ENCODE measurements at regions not wholly inside any gene's neighbourhood (a gene's known extent, or its start where the extent isn't known, plus 50 kb on each side); places are given as distances from the start of the nearest gene placed in this dataset.

GRCh38 chr20:48326868-48327267, 500.9 kb downstream of the PREX1 start:
- ChIA-PET POLR2A (no interaction called here), RAD21 (ENCODE audit: unreplicated experiment) (no interaction called here), CTCF (no interaction called here), SMC1A (ENCODE audit: uncharacterized antibody, unreplicated experiment) (no interaction called here)
- Histone ChIP-seq H3K36me3 (ENCODE audit: control insufficient read depth in 2 of 2, insufficient read depth in 2 of 2, low read length in 1 of 2) (no peaks in the 10 kb centered on the region), H3K9ac (ENCODE audit: control insufficient read depth, insufficient read depth, low read length) (no peak overlapping the region), H3K4me3 (no peak overlapping the region), H3K27me3 (replicated peaks in 1 of 2; ENCODE audit: control insufficient read depth in 2 of 2, insufficient read depth in 2 of 2, low read length in 1 of 2) (peaks cover 0 to 2% of the 10 kb centered on the region in 2 experiments; a peak in 3 of 4 replicates), H2AFZ (ENCODE audit: control insufficient read depth, low read depth, low read length) (no peak overlapping the region), H3K27ac (ENCODE audit: control insufficient read depth, insufficient read depth) (no peak overlapping the region), H3K4me1 (ENCODE audit: control insufficient read depth, insufficient read depth, low read length) (no peaks in the 10 kb centered on the region), H3K9me3 (replicated peaks; ENCODE audit: control insufficient read depth, insufficient read depth, low read length) (no peaks in the 10 kb centered on the region), H3K79me2 (ENCODE audit: control insufficient read depth, insufficient read depth, low read length) (no peaks in the 10 kb centered on the region), H4K20me1 (ENCODE audit: control insufficient read depth, insufficient read depth) (no peaks in the 10 kb centered on the region), H3K4me2 (ENCODE audit: control insufficient read depth, insufficient read depth) (no peak overlapping the region)
- no TSS peak for BruUV-seq (replicated peaks)
- 87% methylated on average over 11 of the region's 11 CpGs for WGBS (ENCODE audit: insufficient coverage, insufficient replicate concordance, low lambda C conversion rate, missing lambda C conversion rate)
- FAIRE-seq (no peak), DNase-seq (ENCODE audit: low read depth, low spot score) (no peak), ATAC-seq (no peak)
- TF ChIP-seq SIX5 (IDR thresholded peaks at IDR 0.05; ENCODE audit: low read depth, low read length, severe bottlenecking) (no peak), IKZF1 (conservative IDR thresholded peaks at IDR 0.05) (no peak), STAT3 (IDR thresholded peaks at IDR 0.05; ENCODE audit: low read depth, low read length) (no peak), NFYA (IDR thresholded peaks at IDR 0.05; ENCODE audit: borderline replicate concordance, low read depth, low read length) (no peak), SIN3A (IDR thresholded peaks at IDR 0.05; ENCODE audit: low read depth, low read length) (no peak), JUND (IDR thresholded peaks at IDR 0.05; ENCODE audit: low read depth, low read length) (no peak), EZH2 (IDR thresholded peaks at IDR 0.05; ENCODE audit: borderline replicate concordance, control insufficient read depth, low read depth, low read length) (no peak), SREBF1 (IDR thresholded peaks at IDR 0.05; ENCODE audit: low read length) (no peak), MTA3 (IDR thresholded peaks at IDR 0.05; ENCODE audit: borderline replicate concordance, low read length) (no peak), SPI1 (IDR thresholded peaks at IDR 0.05; ENCODE audit: borderline replicate concordance, insufficient read depth, low read depth, low read length) (no peak), ZBED1 (IDR thresholded peaks at IDR 0.05; ENCODE audit: borderline replicate concordance) (no peak), MEF2A (IDR thresholded peaks at IDR 0.05; ENCODE audit: insufficient read depth, low read depth, low read length) (no peak), GATAD2B (conservative IDR thresholded peaks at IDR 0.05; ENCODE audit: low read depth) (no peak), RAD51 (IDR thresholded peaks at IDR 0.05) (no peak), ZSCAN29 (IDR thresholded peaks at IDR 0.05) (no peak), HCFC1 (IDR thresholded peaks at IDR 0.05; ENCODE audit: low read length) (no peak)
- TF ChIP-seq, protein P1, sequence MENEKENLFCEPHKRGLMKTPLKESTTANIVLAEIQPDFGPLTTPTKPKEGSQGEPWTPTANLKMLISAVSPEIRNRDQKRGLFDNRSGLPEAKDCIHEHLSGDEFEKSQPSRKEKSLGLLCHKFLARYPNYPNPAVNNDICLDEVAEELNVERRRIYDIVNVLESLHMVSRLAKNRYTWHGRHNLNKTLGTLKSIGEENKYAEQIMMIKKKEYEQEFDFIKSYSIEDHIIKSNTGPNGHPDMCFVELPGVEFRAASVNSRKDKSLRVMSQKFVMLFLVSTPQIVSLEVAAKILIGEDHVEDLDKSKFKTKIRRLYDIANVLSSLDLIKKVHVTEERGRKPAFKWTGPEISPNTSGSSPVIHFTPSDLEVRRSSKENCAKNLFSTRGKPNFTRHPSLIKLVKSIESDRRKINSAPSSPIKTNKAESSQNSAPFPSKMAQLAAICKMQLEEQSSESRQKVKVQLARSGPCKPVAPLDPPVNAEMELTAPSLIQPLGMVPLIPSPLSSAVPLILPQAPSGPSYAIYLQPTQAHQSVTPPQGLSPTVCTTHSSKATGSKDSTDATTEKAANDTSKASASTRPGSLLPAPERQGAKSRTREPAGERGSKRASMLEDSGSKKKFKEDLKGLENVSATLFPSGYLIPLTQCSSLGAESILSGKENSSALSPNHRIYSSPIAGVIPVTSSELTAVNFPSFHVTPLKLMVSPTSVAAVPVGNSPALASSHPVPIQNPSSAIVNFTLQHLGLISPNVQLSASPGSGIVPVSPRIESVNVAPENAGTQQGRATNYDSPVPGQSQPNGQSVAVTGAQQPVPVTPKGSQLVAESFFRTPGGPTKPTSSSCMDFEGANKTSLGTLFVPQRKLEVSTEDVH (IDR thresholded peaks at IDR 0.05; ENCODE audit: low read depth, partially characterized antibody) = no peak
- in situ Hi-C loops (cut with MboI) = no loop called here
- intact Hi-C loops (cut with micrococcal nuclease; ENCODE audit: unreplicated experiment) = no loop called here
